GM23338 (cell line): ENCODE measurements at regions not wholly inside any gene's neighbourhood (a gene's known extent, or its start where the extent isn't known, plus 50 kb on each side); places are given as distances from the start of the nearest gene placed in this dataset.

Source experiments
- CREB1 ChIP-seq: fragments of 250-450 bp; sonication (Bioruptor Pico); IDR thresholded peaks from 2 replicates; pipeline ENCODE4 v1.5.0; 2020; ENCODE audit warnings: low read depth, mild to moderate bottlenecking, moderate library complexity
- TF ChIP-seq, protein P1 (sequence below), 2 experiments: fragments of 200-600 bp in 1 of 2; sonication (generic) in 1 of 2; conservative IDR thresholded peaks; 2 replicates each; pipeline versions ENCODE4 v1.5.1 to v1.6.1; 2016 to 2017; ENCODE audit warnings: antibody characterized with exemption in 2 of 2, low read depth in 2 of 2, mild to moderate bottlenecking in 2 of 2, moderate library complexity in 1 of 2

DNA sequence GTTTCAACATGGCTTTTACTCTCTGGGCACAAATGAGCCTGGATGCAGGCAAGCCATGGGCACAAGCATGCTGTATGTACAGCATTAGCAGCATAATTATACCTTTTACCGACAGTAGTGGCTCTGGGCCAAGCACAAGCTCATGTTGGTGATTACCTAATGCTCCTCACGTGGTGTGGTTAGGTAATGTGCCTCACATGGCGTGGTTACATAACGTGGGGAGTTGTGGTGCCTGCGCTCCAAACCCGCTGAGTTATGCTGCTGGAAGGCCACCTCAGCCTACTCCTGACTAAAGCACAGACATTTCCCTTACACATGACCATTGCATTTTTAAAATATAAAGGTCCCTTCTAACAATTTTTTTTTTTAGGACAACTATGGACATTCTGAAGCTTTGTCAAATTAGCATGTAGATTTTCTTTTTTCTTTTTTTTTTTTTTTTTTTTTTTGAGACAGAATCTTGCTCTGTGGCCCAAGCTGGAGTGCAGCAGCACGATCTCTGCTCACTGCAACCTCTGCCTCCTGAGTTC lies 794.0 kb downstream of the EFNA5 start:
- TF ChIP-seq, protein P1, sequence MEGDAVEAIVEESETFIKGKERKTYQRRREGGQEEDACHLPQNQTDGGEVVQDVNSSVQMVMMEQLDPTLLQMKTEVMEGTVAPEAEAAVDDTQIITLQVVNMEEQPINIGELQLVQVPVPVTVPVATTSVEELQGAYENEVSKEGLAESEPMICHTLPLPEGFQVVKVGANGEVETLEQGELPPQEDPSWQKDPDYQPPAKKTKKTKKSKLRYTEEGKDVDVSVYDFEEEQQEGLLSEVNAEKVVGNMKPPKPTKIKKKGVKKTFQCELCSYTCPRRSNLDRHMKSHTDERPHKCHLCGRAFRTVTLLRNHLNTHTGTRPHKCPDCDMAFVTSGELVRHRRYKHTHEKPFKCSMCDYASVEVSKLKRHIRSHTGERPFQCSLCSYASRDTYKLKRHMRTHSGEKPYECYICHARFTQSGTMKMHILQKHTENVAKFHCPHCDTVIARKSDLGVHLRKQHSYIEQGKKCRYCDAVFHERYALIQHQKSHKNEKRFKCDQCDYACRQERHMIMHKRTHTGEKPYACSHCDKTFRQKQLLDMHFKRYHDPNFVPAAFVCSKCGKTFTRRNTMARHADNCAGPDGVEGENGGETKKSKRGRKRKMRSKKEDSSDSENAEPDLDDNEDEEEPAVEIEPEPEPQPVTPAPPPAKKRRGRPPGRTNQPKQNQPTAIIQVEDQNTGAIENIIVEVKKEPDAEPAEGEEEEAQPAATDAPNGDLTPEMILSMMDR (conservative IDR thresholded peaks at IDR 0.05; ENCODE audit: low read depth in 2 of 2) = no peak
- TF ChIP-seq CREB1 (CRISPR knock-in tag) = no peak
